Vagina (tissue), 2 donors: ENCODE measurements at regions not wholly inside any gene's neighbourhood (a gene's known extent, or its start where the extent isn't known, plus 50 kb on each side); places are given as distances from the start of the nearest gene placed in this dataset.

Source experiments
- DNase-seq, 2 donors: peaks; one replicate each; pipeline ENCODE4 v3.0.0-alpha.2; 2017; ENCODE audit errors: extremely low spot score in 2 of 2
- H3K27ac ChIP-seq: fragments of 200-600 bp; sonication (generic); one replicate; pipeline ENCODE4 v1.5.1; 2019
- H3K27me3 ChIP-seq: fragments of 200-600 bp; sonication (generic); one replicate; pipeline ENCODE4 v1.5.1; 2019
- H3K36me3 ChIP-seq, 2 donors: fragments of 200-600 bp; sonication (generic); one replicate each; pipeline ENCODE4 v1.5.1; 2017 to 2019
- H3K4me1 ChIP-seq: fragments of 200-600 bp; sonication (generic); one replicate; pipeline ENCODE4 v1.5.1; 2019
- H3K4me3 ChIP-seq, 2 donors: fragments of 200-600 bp; sonication (generic); 1 replicate in 1 of 2; 2 replicates in 1 of 2; pipeline ENCODE4 v1.5.1; 2016 to 2019
- H3K9me3 ChIP-seq: fragments of 200-600 bp; sonication (generic); one replicate; pipeline ENCODE4 v1.5.1; 2019
- CTCF ChIP-seq, 3 experiments: fragments of 450-650 bp in 2 of 3; fragments of 200-600 bp in 1 of 3; sonication (generic) in 1 of 3; IDR thresholded peaks; one replicate each; pipeline ENCODE4 v1.5.1; 2017 to 2019; ENCODE audit warnings: antibody characterized with exemption in 3 of 3, mild to moderate bottlenecking in 2 of 3, moderate library complexity in 2 of 3
- POLR2A ChIP-seq, 2 donors: fragments of 450-650 bp; IDR thresholded peaks; one replicate each; pipeline ENCODE4 v1.6.1; 2017; ENCODE audit warnings: antibody characterized with exemption in 2 of 2, mild to moderate bottlenecking in 2 of 2, moderate library complexity in 2 of 2
- POLR2AphosphoS5 ChIP-seq, 2 donors: sonication (generic); formaldehyde crosslinking; IDR thresholded peaks; one replicate each; pipeline ENCODE4 v1.9.0; 2017; ENCODE audit warnings: antibody characterized with exemption in 2 of 2, mild to moderate bottlenecking in 2 of 2, low read depth in 1 of 2; ENCODE audit not compliant: insufficient read depth in 1 of 2
- intact Hi-C: fragments of 100-400 bp; cut with DNase I; formaldehyde crosslinking; loops from one replicate; pipeline ENCODE4 v1.15.1; 2023

GRCh38 chr6:15823838-15824414, 161.1 kb upstream of the DTNBP1 start:
- Histone ChIP-seq H3K27ac (no peak overlapping the region), H3K4me3 (no peak overlapping the region), H3K4me1 (no peaks in the 10 kb centered on the region), H3K36me3 (no peaks in the 10 kb centered on the region), H3K27me3 (no peaks in the 10 kb centered on the region), H3K9me3 (no peaks in the 10 kb centered on the region)
- DNase-seq: no peak
- intact Hi-C loops: no loop called here
- no peak for TF ChIP-seq POLR2AphosphoS5 (IDR thresholded peaks at IDR 0.05; ENCODE audit: insufficient read depth in 1 of 2, low read depth in 1 of 2)
- TF ChIP-seq CTCF (IDR thresholded peaks at IDR 0.05): no peak
- no peak for TF ChIP-seq POLR2A (IDR thresholded peaks at IDR 0.05)

GRCh38 chr6:15822835-15823234, 160.0 kb upstream of the DTNBP1 start:
- intact Hi-C loops: no loop called here
- Histone ChIP-seq H3K9me3 (no peaks in the 10 kb centered on the region), H3K4me1 (no peaks in the 10 kb centered on the region), H3K4me3 (no peak overlapping the region), H3K27ac (no peak overlapping the region), H3K36me3 (no peaks in the 10 kb centered on the region), H3K27me3 (no peaks in the 10 kb centered on the region)
- TF ChIP-seq POLR2AphosphoS5 (IDR thresholded peaks at IDR 0.05; ENCODE audit: insufficient read depth in 1 of 2, low read depth in 1 of 2): no peak
- TF ChIP-seq POLR2A (IDR thresholded peaks at IDR 0.05): no peak
- no peak for TF ChIP-seq CTCF (IDR thresholded peaks at IDR 0.05)
- DNase-seq: no peak

- no peak for TF ChIP-seq POLR2A (IDR thresholded peaks at IDR 0.05)
- TF ChIP-seq CTCF (IDR thresholded peaks at IDR 0.05): no peak
- TF ChIP-seq POLR2AphosphoS5 (IDR thresholded peaks at IDR 0.05; ENCODE audit: insufficient read depth in 1 of 2, low read depth in 1 of 2): no peak
- H3K27ac ChIP-seq: no peak overlapping the region
- no peaks in the 10 kb centered on the region for H3K27me3 ChIP-seq
- intact Hi-C loops: no loop called here
- DNase-seq: no peak
- H3K36me3 ChIP-seq: no peaks in the 10 kb centered on the region
- no peaks in the 10 kb centered on the region for H3K4me1 ChIP-seq
- no peaks in the 10 kb centered on the region for H3K9me3 ChIP-seq
- H3K4me3 ChIP-seq: no peak overlapping the region
Observed at GRCh38 chr6:15819841-15820240, 157.0 kb upstream of the DTNBP1 start.

- H3K4me1 ChIP-seq: no peaks in the 10 kb centered on the region
- H3K27me3 ChIP-seq: no peaks in the 10 kb centered on the region
- no peak for DNase-seq
- TF ChIP-seq POLR2A (IDR thresholded peaks at IDR 0.05) (no peak), POLR2AphosphoS5 (IDR thresholded peaks at IDR 0.05; ENCODE audit: insufficient read depth in 1 of 2, low read depth in 1 of 2) (no peak), CTCF (IDR thresholded peaks at IDR 0.05) (no peak)
- no peaks in the 10 kb centered on the region for H3K36me3 ChIP-seq
- intact Hi-C loops: no loop called here
- H3K27ac ChIP-seq: no peak overlapping the region
- H3K4me3 ChIP-seq: no peak overlapping the region
- H3K9me3 ChIP-seq: no peaks in the 10 kb centered on the region
Observed at GRCh38 chr6:15819226-15819625, 156.4 kb upstream of the DTNBP1 start.

GRCh38 chr6:15818491-15818890, 155.7 kb upstream of the DTNBP1 start:
- Histone ChIP-seq H3K4me1 (no peaks in the 10 kb centered on the region), H3K27me3 (no peaks in the 10 kb centered on the region), H3K4me3 (no peak overlapping the region), H3K9me3 (no peaks in the 10 kb centered on the region), H3K36me3 (no peaks in the 10 kb centered on the region), H3K27ac (no peak overlapping the region)
- TF ChIP-seq CTCF (IDR thresholded peaks at IDR 0.05) (no peak), POLR2A (IDR thresholded peaks at IDR 0.05) (no peak), POLR2AphosphoS5 (IDR thresholded peaks at IDR 0.05; ENCODE audit: insufficient read depth in 1 of 2, low read depth in 1 of 2) (no peak)
- no peak for DNase-seq
- intact Hi-C loops: no loop called here
